HG03103 (cell line): ENCODE measurements at regions not wholly inside any gene's neighbourhood (a gene's known extent, or its start where the extent isn't known, plus 50 kb on each side); places are given as distances from the start of the nearest gene placed in this dataset.

Source experiments
- ATAC-seq: cut with Tn5 transposase; IDR thresholded peaks from one replicate; pipeline ENCODE4 v1.9.1; 2021; ENCODE audit warnings: low read depth; ENCODE audit not compliant: unreplicated experiment

DNA sequence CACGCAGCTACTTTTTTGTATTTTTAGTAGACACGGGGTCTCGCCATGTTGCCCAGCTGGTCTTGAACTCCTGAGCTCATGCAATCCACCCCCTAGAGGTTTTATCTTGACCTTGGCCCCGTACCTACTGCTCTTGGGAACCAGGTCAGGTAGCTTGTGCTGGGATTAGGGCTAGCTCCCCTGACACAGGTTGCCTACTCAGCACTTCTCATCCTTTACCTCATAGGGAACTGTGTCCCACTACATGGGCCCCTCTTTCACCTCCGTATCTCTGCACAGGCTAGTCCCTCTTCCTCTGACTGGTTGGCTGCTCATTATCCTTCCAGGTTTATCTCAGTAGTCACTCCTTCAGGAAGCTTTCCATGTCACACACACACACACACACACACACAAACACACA is 58.0 kb upstream of the ITPRID1 start:
- ATAC-seq, result no peak

DNA sequence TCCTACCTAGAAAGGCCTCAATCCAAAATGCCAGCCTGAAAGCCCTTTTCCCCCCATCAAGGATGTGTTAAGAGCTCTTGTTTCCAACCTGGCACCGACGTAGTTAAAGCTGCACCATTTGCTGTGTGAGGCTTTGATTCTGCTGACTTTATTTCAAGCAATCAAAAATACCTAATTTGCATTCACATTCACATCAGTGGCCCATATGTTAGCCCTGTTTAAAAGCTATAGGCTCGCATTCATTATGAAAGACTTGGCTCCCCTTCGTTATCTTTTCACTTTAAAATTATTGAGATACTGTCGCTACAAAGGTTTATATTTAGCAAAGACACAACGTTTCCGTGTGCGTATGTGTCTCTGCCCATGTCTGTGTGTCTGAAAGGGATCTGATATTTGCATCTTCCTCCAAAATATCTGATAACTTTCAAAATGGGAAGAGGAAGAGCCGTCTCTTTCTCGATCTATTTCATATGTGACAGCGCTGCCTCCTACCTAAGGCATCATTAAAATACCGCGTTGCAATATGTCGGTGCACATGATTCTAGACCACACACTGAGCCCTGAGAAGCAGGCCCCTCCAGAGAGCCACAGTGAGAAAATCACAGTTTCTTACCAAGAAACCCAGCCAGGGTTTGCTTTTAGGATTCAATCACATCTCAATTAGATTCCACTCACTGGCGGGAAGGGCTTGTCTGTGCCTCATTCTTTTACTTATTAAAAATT is 57.1 kb upstream of the ITPRID1 start:
- ATAC-seq, result no peak

- no peak for ATAC-seq
These were observed 56.3 kb upstream of the ITPRID1 start for GRCh38 chr7:31457551-31457950.

GRCh38 chr7:31458203-31458602 is 55.7 kb upstream of the ITPRID1 start:
- ATAC-seq, result no peak

- no peak for ATAC-seq
These were observed 51.3 kb upstream of the ITPRID1 start for GRCh38 chr7:31462636-31463035.
